ENCODE measurements at regions not wholly inside any gene's neighbourhood (a gene's known extent, or its start where the extent isn't known, plus 50 kb on each side); places are given as distances from the start of the nearest gene placed in this dataset.

- Histone ChIP-seq H3K27ac (peak overlapping the region; percentile 36 to 57), H3K4me3 (no peak overlapping the region)
- DNase-seq (ENCODE audit: low spot score) = no peak
- no peak for TF ChIP-seq CTCF (IDR thresholded peaks at IDR 0.05)
Observed at GRCh38 chr13:44120849-44121755, 241.4 kb downstream of the LACC1 start.

GRCh38 chr13:44124352-44124751 lies 244.6 kb downstream of the LACC1 start:
- Histone ChIP-seq H3K27ac (no peak overlapping the region), H3K4me3 (no peak overlapping the region)
- DNase-seq (ENCODE audit: low spot score) = no peak
- TF ChIP-seq CTCF (IDR thresholded peaks at IDR 0.05) = no peak

- DNase-seq (ENCODE audit: low spot score) = no peak
- Histone ChIP-seq H3K4me3 (no peak overlapping the region), H3K27ac (no peak overlapping the region)
- no peak for TF ChIP-seq CTCF (IDR thresholded peaks at IDR 0.05)
Observed at GRCh38 chr13:44125943-44126469, 246.3 kb downstream of the LACC1 start.

GRCh38 chr13:44128552-44129001 lies 245.0 kb upstream of the SERP2 start:
- Histone ChIP-seq H3K27ac (no peak overlapping the region), H3K4me3 (no peak overlapping the region)
- DNase-seq (ENCODE audit: low spot score) = no peak
- no peak for TF ChIP-seq CTCF (IDR thresholded peaks at IDR 0.05)

GRCh38 chr13:44129418-44129817 lies 244.2 kb upstream of the SERP2 start:
- DNase-seq (ENCODE audit: low spot score) = no peak
- no peak overlapping the region for H3K27ac ChIP-seq
- no peak for TF ChIP-seq CTCF (IDR thresholded peaks at IDR 0.05)

GRCh38 chr13:44131069-44131614 lies 242.5 kb upstream of the SERP2 start:
- TF ChIP-seq CTCF (IDR thresholded peaks at IDR 0.05) = no peak
- DNase-seq (ENCODE audit: low spot score) = no peak
- Histone ChIP-seq H3K27ac (no peak overlapping the region), H3K4me3 (no peak overlapping the region)

More at GRCh38 chr13:44129418-44129817, 244.2 kb upstream of the SERP2 start:
- no peak overlapping the region for H3K4me3 ChIP-seq
